GM19025 (cell line): ENCODE measurements at regions not wholly inside any gene's neighbourhood (a gene's known extent, or its start where the extent isn't known, plus 50 kb on each side); places are given as distances from the start of the nearest gene placed in this dataset.
"Not testable (repeated sequence)": the region's sequence is repeated elsewhere in the genome, so short reads cannot be mapped to it uniquely, and the experiment has no call there.

Source experiments
- ATAC-seq: cut with Tn5 transposase; IDR thresholded peaks from one replicate; pipeline ENCODE4 v1.9.1; 2021; ENCODE audit warnings: mild to moderate bottlenecking, low read depth, moderate library complexity; ENCODE audit not compliant: unreplicated experiment

DNA sequence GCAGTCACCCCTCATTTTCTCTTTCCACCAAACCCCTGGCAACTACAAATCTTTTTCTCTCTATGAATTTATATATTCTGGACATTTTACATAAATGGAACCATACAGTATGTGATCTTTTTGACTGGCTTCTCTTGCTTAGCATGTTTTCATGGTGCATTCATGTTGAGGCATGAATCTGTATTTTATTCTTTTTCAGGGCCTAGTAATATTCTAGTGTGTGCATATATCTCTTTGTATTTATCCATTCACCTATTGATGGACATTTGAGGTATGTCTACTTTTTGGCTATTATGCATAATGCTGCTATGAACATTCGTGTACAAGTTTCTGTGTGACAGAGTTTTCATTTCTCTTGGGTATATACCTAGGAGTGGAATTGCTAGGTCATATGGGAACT lies 78.2 kb downstream of the HACD1 start:
- no peak for ATAC-seq

DNA sequence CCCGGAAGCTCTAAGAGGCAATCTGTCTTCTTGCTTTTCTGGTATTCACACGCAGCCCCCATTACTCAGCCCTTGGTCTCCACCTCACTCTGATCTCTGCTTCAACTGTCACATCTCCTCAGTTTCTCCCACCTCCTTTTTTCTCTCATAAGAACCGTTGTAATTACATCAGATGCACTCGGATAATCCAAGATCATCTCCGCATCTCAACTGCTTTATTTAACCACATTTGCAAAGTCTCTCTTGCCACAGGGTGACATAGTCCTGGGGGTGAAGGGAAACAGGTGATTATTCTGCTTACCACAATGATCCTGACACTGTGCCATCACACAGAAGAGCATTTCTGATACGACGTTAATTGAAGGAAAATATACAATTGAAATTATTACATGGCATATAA lies 79.9 kb downstream of the HACD1 start:
- ATAC-seq: no peak

DNA sequence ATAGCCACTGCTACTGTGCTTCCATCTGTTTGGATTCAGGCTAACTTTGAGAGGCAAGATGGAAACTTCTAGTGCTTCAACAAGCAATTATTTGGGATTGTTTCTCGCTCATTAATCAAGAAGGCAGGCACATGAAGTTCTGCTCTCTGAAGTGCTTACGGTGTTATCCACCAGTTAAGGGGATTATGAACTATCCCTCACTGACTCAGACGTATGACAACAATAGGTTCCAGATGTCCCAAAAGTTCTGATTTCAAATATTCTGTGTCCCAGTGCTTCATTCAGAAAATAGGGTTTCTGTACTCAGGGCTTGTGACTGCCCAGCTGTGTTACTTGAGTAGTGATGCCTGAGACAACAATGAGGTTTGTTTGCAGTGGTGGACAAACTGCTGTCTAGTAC lies 81.0 kb downstream of the HACD1 start:
- no peak for ATAC-seq

DNA sequence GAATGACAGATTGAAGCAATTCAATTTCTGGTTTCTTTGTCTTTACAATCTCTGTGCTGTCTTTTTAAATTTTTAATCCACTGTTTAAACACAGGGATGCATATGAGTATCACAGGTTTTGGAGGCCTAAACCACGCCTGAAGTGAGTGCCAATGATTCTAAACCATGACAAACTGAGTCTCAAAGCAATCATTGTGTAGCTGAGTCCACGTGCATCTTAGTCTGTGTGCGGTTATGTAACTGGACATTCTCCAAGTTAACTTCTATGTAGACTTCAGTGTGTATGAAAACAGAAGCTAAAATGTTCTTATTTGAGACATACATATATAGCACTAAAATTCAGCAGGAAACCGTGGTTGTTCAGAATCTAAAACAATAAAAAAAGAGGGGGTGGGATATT lies 79.3 kb upstream of the ST8SIA6 start:
- ATAC-seq: no peak

DNA sequence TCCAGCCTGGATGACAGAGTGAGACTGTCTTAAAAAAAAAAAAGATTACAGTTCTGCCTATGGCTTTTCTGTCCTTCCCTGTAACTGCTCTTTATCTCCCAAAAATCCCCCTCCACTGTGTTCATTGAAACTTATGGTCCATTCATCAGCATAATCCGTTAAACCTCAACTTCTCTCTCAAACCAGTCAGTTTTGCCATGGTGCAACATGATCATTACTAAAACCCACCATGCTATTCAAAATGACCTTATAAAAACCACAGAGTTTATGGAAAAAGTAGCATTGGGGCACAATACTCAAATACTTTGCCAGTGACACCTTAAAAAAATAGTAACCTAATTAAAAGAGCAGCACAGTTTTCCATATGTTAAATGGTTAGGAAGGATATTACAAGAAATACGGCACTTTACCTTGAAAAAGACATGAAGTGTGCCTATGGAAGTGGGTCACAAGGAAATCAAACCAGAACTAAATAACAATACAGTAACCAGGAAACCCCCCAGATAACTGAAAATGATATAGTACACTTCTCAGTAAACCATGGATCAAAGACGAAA lies 74.0 kb upstream of the ST8SIA6 start:
- no peak for ATAC-seq

DNA sequence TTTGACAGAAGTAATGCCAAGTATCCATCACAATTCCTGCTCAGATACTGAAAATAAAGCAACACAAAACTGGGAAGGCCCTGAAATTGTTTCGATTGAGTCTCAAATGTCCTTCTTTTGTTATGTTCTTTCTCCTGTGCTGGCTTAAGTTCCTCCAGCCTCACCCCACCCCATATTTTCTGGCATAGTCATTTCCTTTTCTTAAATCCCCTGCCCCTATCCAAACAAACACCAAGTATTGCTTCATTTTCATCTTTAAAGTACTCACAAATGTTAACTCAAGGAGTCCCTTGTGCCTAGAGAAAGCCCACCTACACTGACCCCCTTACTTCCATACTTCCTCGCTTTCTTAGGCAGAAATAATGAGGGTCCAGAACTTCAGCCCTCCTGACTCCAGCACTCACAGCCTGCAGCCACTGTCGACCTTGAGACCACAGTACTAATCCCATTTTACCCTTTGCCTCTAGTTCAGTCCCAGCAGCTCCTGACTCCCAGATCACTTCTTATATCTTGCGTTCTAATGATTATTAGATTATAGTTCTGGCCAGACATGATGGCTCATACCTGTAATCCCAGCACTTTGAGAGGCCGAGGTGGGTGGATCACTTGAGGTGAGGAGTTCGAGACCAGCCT lies 73.2 kb upstream of the ST8SIA6 start:
- no peak for ATAC-seq

DNA sequence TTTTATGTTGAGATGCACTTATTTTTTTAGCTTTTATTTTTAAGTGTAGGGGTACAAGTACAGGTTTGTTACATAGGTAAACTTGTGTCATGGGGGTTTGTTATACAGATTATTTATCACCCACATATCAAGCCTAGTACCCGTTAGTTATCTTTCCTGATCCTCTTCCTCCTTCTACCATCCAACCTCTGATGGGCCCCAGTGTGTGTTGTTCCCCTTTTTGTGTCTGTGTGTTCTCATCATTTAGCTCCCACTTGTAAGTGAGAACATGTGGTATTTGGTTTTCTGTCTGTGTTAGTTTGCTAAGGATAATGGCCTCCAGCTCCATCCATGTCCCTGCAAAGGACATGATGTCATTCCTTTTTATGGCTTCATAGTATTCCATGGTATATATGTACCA lies 72.2 kb upstream of the ST8SIA6 start:
- not testable (repeated sequence) for ATAC-seq

DNA sequence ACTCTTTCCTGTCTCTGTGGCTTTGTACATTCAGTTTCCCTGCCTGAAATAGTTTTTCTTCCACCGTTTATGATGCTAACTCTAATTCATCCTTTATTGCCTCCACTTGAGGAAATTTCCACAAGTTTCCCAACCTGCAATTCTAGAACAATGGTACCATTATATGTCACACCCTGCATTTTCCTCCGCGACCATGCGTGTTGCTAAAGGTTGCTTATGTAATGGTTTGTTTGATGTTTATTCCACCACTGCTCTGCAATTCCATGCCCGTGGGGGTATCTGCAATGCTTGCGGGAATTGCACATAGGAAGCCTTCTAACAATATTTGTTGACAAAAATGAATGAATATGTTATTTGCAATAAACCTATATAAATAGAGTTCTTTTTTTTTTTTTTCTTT lies 69.5 kb upstream of the ST8SIA6 start:
- ATAC-seq: no peak

DNA sequence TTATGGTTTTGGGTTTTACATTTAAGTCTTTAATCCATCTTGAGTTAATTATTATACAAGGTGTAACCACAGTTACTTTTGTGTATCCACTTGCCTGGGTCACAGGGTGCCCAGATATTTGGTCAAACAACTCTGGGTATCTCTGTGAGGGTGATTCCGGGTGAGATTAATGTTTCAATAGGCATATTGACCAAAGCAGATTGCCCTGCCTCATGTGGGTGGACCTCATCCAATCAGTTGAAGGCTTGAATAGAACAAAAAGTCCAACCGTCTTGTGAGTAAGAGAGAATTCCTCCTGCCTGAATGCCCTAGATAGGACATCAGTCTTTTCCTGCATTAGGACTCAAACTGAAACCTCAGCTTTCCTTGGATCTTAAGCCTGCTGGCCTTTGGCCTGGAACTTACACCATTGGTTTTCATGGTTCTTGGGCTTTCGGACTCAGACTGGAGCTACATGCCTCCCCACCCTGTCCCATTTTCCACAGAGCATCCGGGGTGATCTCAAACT lies 68.9 kb upstream of the ST8SIA6 start:
- no peak for ATAC-seq

DNA sequence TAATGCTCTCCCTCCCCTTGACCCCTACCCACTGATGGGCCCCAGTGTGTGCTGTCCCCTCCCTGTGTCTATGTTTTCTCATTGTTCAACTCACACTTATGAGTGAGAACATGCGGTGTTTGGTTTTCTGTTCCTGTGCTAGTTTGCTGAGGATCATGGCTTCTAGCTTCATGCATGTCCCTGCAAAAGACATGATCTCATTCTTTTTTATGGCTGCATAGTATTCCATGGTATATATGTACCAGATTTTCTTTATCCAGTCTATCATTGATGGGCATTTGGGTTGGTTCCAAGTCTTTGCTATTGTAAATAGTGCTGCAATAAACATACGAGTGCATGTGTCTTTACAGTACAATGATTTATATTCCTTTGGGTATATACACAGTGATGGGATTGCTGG lies 67.9 kb upstream of the ST8SIA6 start:
- ATAC-seq: not testable (repeated sequence)

DNA sequence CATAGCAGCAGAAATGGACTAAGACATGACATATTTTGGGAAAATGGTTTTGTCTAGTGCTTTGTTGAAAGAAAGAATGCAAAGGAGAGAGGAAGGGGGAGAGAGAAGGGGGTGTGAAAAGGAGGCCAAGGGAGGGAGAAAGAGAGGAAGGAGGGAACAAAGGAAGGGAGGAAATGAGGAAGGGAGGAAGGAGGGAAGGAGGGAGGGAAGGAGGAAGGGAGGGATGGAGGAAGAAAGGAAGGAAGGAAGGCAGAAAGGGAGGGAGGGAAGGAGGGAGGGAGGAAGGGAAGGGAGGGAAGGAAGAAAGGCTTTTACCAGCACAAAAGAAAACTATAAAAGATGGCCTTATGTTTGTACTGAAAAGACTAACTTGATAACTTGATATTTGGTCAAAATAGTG lies 65.1 kb upstream of the ST8SIA6 start:
- ATAC-seq: no peak

DNA sequence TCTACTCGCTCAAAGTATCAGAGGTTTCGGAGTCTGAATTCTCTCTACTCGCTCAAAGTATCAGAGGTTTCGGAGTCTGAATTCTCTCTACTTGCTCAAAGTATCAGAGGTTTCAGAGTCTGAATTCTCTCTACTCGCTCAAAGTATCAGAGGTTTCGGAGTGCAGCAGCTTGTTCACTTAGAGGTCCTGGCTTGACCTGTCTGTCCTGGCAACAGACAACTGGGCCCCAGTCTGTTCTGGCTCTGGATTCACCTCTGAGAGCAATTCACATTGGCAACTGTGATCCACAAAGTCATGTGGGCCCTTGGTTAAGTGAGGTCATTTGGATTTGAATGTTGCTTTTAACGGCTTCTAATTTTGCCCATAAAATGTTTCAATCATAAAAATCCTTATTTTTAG lies 63.9 kb upstream of the ST8SIA6 start:
- no peak for ATAC-seq

DNA sequence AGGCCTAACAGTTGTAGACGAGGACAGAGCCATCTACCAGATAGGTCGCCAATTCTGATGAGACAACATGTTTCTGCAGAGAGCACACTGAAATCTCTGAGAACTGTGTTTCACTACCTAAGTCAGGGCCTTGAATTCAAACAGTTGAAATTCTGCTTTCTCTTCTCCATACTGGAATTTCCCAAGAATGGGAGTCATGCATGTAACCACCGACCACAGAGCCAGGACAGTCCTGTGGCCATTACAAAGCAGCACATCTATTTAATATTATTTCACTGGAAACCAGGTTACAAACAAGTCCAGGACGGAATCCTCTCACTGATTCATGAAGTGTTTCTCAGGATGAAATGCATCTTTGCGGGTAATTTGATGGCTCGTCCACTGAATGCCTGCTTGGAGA lies 62.0 kb upstream of the ST8SIA6 start:
- no peak for ATAC-seq

DNA sequence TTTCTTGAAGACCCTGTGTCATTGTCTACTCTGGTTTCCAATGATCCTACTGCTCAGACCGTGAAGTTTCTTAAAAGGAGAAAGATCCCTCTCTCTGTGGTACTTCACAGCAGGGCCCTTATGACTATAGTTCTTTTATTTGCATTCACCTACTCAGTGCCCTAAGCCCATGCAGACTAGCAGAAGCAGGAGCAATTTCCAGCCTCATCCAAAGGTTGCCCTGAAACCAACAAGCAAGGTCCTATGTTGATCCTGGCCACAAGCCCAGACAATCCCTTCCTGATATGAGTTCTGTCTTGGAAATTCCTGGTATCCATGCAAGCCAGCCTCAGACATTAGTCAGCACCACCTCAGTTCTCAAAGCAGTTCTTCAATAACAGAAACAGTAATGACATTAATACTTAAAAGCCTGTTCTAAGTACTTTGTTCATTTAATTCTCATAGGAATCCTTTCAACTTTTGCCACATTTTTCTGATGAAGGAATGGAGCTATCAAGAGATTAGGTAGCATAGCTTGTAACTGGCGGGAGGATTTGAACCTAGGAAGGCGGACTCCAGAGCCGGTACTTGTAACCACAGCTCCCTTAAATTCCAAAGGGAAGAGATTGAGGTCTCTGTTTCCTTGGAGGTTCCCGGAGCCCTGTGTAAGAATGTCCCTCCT lies 58.1 kb upstream of the ST8SIA6 start:
- ATAC-seq: no peak

DNA sequence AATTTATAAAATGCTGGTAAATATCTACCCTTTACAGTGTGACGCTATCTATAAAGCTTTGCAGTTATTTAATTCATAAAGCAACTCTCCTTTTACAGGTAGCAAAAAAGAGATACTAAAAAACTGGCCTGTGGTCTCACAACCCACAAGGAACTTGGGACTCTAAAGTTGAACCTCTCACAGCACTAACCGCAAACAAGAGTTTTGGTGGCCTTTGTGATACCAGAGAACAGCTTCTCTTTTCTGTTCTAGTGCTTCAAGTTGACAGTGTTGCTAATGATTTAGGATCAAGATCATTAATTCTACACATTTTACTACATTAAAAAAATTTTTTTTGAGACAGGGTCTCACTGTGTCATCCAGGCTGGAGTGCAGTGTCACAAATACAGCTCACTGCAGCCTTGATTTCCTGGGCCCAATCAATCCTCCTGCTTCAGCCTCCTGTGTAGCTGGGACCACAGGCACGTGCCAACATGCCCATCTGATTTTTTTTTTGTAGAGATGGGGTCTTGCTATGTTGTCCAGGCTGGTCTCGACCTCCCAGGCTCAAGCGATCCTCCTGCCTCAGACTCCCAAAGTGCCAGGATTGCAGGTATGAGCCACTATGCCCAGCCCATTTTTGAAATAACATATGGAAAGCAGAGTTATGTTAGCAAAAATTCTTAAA lies 56.0 kb upstream of the ST8SIA6 start:
- ATAC-seq: peak; percentile 76

DNA sequence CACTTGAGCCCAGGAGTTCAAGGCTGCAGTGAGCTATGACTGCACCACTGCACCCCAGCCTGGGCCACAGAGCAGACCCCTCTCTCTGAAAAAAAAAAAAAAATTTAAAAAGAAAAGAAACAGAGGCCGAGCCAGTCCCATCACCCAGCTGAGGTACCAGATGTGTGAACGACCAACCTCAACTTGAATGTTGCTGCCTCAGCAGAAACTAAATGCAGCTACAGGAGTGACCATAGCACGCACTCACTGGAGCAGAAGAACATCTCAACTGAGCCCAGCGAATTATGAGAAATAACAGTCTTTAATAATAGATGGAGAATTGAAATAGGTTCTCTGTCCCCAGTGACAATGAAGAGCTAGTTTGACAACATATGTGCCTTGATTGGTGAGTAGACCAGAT lies 53.1 kb upstream of the ST8SIA6 start:
- ATAC-seq: no peak

DNA sequence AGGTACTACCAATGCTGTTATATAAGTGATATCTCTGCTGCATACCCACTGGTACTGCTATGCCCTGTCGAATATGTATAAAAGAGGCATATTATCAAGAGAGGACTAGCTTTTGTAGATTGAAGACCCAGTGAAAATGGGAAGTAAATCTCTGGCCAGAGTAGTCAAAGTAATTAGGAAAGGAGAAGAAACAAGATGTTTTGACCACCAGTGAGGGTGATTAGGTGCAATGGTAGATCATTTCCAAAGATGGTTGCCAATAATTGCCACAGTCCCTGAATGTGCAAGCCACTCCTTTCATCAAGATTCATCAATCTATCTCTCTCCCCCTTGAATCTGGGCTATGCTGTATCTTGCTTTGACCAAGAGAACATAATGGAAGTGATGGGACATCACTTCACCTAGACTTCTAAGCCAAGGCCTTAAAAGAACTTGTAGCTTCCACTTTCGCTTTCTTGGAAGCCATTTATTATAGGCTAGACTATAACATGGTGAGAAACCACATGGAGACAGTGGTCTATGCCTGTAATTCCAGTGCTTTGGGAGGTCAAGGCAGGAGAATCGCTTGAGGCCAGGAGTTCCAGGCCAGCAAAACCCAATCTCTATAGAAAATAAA lies 52.6 kb upstream of the ST8SIA6 start:
- no peak for ATAC-seq

DNA sequence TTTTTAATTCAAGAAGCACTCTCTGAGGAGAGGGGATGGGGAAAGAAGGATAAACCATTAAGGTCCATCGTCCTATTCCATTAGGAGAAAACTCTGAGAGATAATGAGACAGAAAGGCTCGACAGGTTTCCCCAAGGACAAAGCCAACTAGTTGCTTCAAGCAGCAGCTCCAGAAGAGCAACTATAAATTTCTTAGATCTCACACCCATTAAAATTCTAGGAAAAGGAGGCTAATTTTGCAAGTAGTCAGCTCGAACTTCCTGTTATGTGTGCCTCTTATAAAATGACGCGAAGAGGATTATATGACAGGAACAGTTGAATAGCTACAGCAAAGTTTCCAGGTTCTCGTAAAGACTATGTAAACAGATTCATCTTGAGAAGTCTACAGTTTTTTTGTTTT lies 52.0 kb upstream of the ST8SIA6 start:
- no peak for ATAC-seq

DNA sequence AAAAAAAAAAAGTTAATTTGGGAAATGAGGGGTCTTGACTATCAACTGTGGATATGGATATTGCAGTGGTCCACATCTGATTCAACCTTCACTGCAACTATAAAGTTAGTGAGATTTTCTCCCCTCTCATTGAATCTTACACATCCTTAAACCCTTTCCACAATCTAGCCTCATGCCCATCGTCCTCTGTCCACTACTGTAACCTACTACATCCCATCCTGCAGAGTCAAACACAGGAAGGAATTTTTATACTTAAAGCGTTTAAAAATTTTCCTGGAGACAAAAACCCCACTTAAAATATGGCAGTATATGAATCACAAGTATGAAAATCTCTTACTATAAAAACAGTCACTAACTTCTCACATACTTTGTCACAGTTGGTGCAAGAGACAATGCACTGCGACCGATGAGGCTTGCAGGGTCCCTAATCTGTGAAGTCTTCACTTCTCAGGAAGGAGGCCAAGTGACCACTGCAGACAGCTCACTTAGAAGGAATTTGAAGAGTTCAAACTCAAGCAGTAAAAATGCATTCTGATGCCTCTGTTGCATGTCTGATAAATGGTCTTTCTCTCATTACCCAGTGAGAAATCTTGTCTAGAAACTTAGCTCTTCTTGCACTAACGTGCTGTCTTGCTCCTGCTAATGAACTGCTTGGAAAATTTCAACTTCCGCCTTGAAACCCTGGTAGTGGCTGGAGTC lies 50.3 kb upstream of the ST8SIA6 start:
- no peak for ATAC-seq
